ENCODE measurements at regions not wholly inside any gene's neighbourhood (a gene's known extent, or its start where the extent isn't known, plus 50 kb on each side); places are given as distances from the start of the nearest gene placed in this dataset.

GRCh38 chr5:110053824-110054223 is 364.1 kb downstream of the MAN2A1 start:
- no peak for TF ChIP-seq CTCF (IDR thresholded peaks at IDR 0.05)
- no peak for TF ChIP-seq POLR2AphosphoS5 (IDR thresholded peaks at IDR 0.05; ENCODE audit: low read depth, low read length)

Measured in Panc1 (cell line).